CD4-positive, alpha-beta T cell (primary cell): ENCODE measurements at regions not wholly inside any gene's neighbourhood (a gene's known extent, or its start where the extent isn't known, plus 50 kb on each side); places are given as distances from the start of the nearest gene placed in this dataset.

Experiments used
- ATAC-seq: fragments of 200-7000 bp; cut with Tn5 transposase; one replicate; pipeline ENCODE4 v1.10.0; 2022; ENCODE audit warnings: mild to moderate bottlenecking; ENCODE audit not compliant: poor library complexity
- CTCF ChIA-PET: fragments of 350-600 bp; sonication (Branson Sonifier 250); formaldehyde crosslinking; loops from one replicate; lab custom pipeline; 2021; ENCODE audit warnings: antibody characterized with exemption, inconsistent platforms; lab: Charles Lee
- POLR2A ChIA-PET: fragments of 350-600 bp; sonication (Branson Sonifier 250); formaldehyde crosslinking; loops from one replicate; lab custom pipeline; 2021; ENCODE audit warnings: antibody characterized with exemption, inconsistent platforms; lab: Charles Lee
- DNase-seq, 14 experiments: peaks; one replicate each; pipeline ENCODE4 v3.0.0-alpha.2; 2013 to 2020; ENCODE audit warnings: mixed read lengths in 2 of 14
- H3K27ac ChIP-seq, 2 donors: one replicate each; pipeline versions ENCODE4 v1.5.1 to v1.7.0; 2013; ENCODE audit warnings: low read length in 2 of 2, low read depth in 1 of 2, mild to moderate bottlenecking in 1 of 2
- H3K27me3 ChIP-seq, 2 experiments: 1 replicate in 1 of 2; 2 replicates in 1 of 2; pipeline versions ENCODE4 v1.6.1 to v1.7.0; 2013; ENCODE audit warnings: low read length in 2 of 2, control low read depth in 1 of 2, mild to moderate bottlenecking in 1 of 2, moderate library complexity in 1 of 2; ENCODE audit not compliant: insufficient read depth in 2 of 2, control insufficient read depth in 1 of 2
- H3K36me3 ChIP-seq: one replicate; pipeline ENCODE4 v1.6.1; 2013; ENCODE audit warnings: low read length, control low read depth; ENCODE audit not compliant: insufficient read depth
- H3K4me1 ChIP-seq: one replicate; pipeline ENCODE4 v1.6.1; 2013; ENCODE audit warnings: low read length, control low read depth; ENCODE audit not compliant: insufficient read depth
- H3K4me3 ChIP-seq: one replicate; pipeline ENCODE4 v1.5.1; 2013; ENCODE audit warnings: mild to moderate bottlenecking, low read length, moderate library complexity
- H3K9me3 ChIP-seq, 2 experiments: 1 replicate in 1 of 2; 2 replicates in 1 of 2; pipeline versions ENCODE4 v1.6.1 to v1.7.0; 2013; ENCODE audit warnings: low read length in 2 of 2, mild to moderate bottlenecking in 2 of 2, control low read depth in 1 of 2, moderate library complexity in 1 of 2; ENCODE audit not compliant: control insufficient read depth in 1 of 2, insufficient read depth in 1 of 2
- H3K27ac Mint-ChIP-seq: one replicate; pipeline ENCODE4 v1.8.0; 2020; ENCODE audit warnings: mixed read lengths
- H3K27me3 Mint-ChIP-seq: one replicate; pipeline ENCODE4 v1.8.0; 2021; ENCODE audit warnings: mixed read lengths
- H3K36me3 Mint-ChIP-seq: one replicate; pipeline ENCODE4 v1.8.0; 2021; ENCODE audit warnings: low read depth, mixed read lengths
- H3K4me1 Mint-ChIP-seq: one replicate; pipeline ENCODE4 v1.8.0; 2021; ENCODE audit warnings: low read depth, mixed read lengths
- H3K4me3 Mint-ChIP-seq: one replicate; pipeline ENCODE4 v1.8.0; 2020; ENCODE audit warnings: mild to moderate bottlenecking, mixed read lengths
- H3K9me3 Mint-ChIP-seq: one replicate; pipeline ENCODE4 v1.8.0; 2020; ENCODE audit warnings: mixed read lengths
- intact Hi-C, 2 experiments: fragments of 100-400 bp; cut with DNase I in 1 of 2; cut with micrococcal nuclease in 1 of 2; formaldehyde crosslinking; loops; one replicate each; pipeline versions ENCODE4 v1.15.1 to v1.9.0; 2023 to 2025; cut with DNase I, micrococcal nuclease
- TF ChIP-seq, protein P1 (sequence below): fragments of 200-600 bp; IDR thresholded peaks from one replicate; pipeline ENCODE4 v1.8.0; 2022; ENCODE audit warnings: antibody characterized with exemption, mild to moderate bottlenecking

GRCh38 chr11:110955776-110956175 is 243.5 kb upstream of the ARHGAP20 start:
- Mint-ChIP-seq H3K27me3 (no peaks in the 10 kb centered on the region), H3K27ac (no peak overlapping the region), H3K36me3 (no peaks in the 10 kb centered on the region), H3K4me1 (no peaks in the 10 kb centered on the region), H3K9me3 (no peaks in the 10 kb centered on the region), H3K4me3 (no peak overlapping the region)
- Histone ChIP-seq H3K27me3 (no peaks in the 10 kb centered on the region), H3K4me3 (no peak overlapping the region), H3K4me1 (no peaks in the 10 kb centered on the region), H3K27ac (no peak overlapping the region), H3K36me3 (no peaks in the 10 kb centered on the region), H3K9me3 (no peaks in the 10 kb centered on the region)
- TF ChIP-seq, protein P1, sequence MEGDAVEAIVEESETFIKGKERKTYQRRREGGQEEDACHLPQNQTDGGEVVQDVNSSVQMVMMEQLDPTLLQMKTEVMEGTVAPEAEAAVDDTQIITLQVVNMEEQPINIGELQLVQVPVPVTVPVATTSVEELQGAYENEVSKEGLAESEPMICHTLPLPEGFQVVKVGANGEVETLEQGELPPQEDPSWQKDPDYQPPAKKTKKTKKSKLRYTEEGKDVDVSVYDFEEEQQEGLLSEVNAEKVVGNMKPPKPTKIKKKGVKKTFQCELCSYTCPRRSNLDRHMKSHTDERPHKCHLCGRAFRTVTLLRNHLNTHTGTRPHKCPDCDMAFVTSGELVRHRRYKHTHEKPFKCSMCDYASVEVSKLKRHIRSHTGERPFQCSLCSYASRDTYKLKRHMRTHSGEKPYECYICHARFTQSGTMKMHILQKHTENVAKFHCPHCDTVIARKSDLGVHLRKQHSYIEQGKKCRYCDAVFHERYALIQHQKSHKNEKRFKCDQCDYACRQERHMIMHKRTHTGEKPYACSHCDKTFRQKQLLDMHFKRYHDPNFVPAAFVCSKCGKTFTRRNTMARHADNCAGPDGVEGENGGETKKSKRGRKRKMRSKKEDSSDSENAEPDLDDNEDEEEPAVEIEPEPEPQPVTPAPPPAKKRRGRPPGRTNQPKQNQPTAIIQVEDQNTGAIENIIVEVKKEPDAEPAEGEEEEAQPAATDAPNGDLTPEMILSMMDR = no peak
- ATAC-seq (no peak), DNase-seq (no peak)
- intact Hi-C loops = no loop called here
- CTCF ChIA-PET = no interaction called here
- POLR2A ChIA-PET = no interaction called here

DNA sequence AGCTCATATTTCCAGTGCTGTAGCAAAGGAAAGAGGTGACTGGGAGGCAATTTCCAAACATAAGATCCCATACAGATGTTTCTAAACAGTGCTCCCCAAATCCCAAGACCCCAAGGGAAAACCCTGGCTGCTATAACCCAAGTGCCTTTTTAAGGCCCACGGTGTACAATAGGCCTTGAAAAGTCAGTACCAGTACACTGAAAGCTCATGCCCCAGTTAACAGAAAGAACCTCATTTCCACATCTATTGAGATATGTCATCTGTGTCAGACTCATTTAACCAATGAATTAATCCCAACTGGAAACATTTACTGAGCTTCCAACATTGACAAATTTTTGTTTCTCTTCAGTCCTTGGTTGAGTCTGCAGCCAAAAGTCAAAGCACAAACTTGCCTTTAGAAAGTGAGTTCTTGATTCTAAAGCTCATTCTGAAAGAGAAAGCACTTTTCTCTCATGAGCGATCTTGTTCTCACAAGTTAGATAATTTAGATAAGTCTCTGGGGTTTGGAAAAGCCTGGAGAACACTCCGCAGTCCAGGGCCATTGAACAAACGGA is 239.8 kb upstream of the ARHGAP20 start:
- H3K27me3 ChIP-seq = no peaks in the 10 kb centered on the region
- no peak for ATAC-seq
- TF ChIP-seq, protein P1 = no peak
- Mint-ChIP-seq H3K4me1 (no peaks in the 10 kb centered on the region), H3K4me3 (no peak overlapping the region), H3K27me3 (no peaks in the 10 kb centered on the region), H3K27ac (no peak overlapping the region), H3K36me3 (no peaks in the 10 kb centered on the region), H3K9me3 (peaks cover 2% of the 10 kb centered on the region)
- DNase-seq = no peak
- no peak overlapping the region for H3K4me3 ChIP-seq
- no peaks in the 10 kb centered on the region for H3K9me3 ChIP-seq
- no peaks in the 10 kb centered on the region for H3K36me3 ChIP-seq
- no peak overlapping the region for H3K27ac ChIP-seq
- POLR2A ChIA-PET = interaction anchor here (1.0 kb wide), 1 partner anchor 561 kb away, joined by 3 read pairs; no protein-coding TSS in a partner anchor
- intact Hi-C loops = no loop called here
- H3K4me1 ChIP-seq = no peaks in the 10 kb centered on the region
- CTCF ChIA-PET = no interaction called here

DNA sequence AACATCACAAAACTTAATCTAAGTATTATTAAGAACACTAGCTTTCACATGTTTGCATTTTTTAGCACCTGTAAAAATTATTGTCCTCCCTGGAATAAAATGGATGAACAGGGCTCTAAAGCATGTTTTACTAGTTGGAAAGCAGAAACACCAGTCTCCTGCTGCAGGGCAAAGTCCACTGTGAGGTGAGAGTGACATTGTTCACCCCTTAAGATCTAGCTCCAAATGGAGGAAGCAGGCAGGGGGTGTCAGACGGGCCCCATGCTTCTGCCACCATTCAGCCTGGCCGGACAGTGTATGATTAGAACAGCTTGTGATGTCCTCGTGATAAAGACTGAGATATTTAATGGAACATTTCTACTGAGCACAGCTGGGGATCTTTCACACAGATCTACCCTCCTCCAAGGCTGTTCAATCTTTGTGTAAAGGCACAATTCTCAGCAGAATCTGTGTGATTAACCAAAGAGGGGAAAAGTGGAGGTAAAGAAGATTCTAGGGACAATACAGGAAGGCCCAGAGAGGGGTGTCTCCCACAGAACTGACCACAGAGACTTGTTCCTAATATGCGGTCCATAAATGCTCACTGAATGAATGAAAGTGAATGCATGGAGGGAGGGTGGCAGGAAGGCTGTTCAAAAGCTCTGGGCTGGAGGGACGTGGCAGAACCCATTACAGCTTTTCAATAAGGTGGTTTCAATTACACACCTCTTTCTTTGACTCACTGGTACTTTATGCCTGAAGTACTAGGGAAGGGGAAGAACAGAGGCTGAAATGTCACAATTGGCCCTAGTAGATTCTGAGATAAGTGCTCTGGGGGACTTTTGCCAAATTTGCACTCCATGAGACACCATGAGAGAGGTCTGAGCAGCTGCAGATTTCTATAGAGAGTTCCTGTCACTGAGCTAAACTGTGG is 239.1 kb upstream of the ARHGAP20 start:
- H3K9me3 Mint-ChIP-seq = peaks cover 2% of the 10 kb centered on the region
- Histone ChIP-seq H3K4me3 (no peak overlapping the region), H3K9me3 (no peaks in the 10 kb centered on the region), H3K27me3 (no peaks in the 10 kb centered on the region), H3K27ac (no peak overlapping the region), H3K36me3 (no peaks in the 10 kb centered on the region), H3K4me1 (no peaks in the 10 kb centered on the region)
- H3K4me1 Mint-ChIP-seq = no peaks in the 10 kb centered on the region
- TF ChIP-seq, protein P1 = no peak
- intact Hi-C loops = no loop called here
- no peaks in the 10 kb centered on the region for H3K27me3 Mint-ChIP-seq
- no peak overlapping the region for H3K4me3 Mint-ChIP-seq
- DNase-seq (no peak), ATAC-seq (no peak)
- POLR2A ChIA-PET = interaction anchor here (0.6 to 1.0 kb wide), 2 partner anchors 12 to 561 kb away, joined by 3 read pairs; no protein-coding TSS in a partner anchor
- no peak overlapping the region for H3K27ac Mint-ChIP-seq
- CTCF ChIA-PET = no interaction called here
- no peaks in the 10 kb centered on the region for H3K36me3 Mint-ChIP-seq
